Stomach (tissue), 8 donors: ENCODE measurements at regions not wholly inside any gene's neighbourhood (a gene's known extent, or its start where the extent isn't known, plus 50 kb on each side); places are given as distances from the start of the nearest gene placed in this dataset.

Source experiments
- DNase-seq, 2 donors: peaks; one replicate each; pipeline versions ENCODE4 v3.0.0 to v3.0.0-alpha.2; 2013 to 2019
- H3K27ac ChIP-seq, 5 donors: fragments of 200-600 bp in 4 of 5; sonication (generic) in 4 of 5; one replicate each; pipeline ENCODE4 v1.5.1; 2013 to 2019; ENCODE audit warnings: mild to moderate bottlenecking in 1 of 5, moderate library complexity in 1 of 5
- H3K27me3 ChIP-seq, 3 donors: fragments of 200-600 bp; sonication (generic); one replicate each; pipeline ENCODE4 v1.5.1; 2017 to 2019; ENCODE audit warnings: mixed run types in 1 of 3
- H3K36me3 ChIP-seq, 4 donors: fragments of 200-600 bp; sonication (generic); 1 replicate in 3 of 4; 2 replicates in 1 of 4; pipeline ENCODE4 v1.5.1; 2016 to 2019
- H3K4me1 ChIP-seq, 4 donors: fragments of 200-600 bp; sonication (generic); one replicate each; pipeline ENCODE4 v1.5.1; 2016 to 2019
- H3K4me3 ChIP-seq, 4 donors: fragments of 200-600 bp; sonication (generic) in 3 of 4; one replicate each; pipeline ENCODE4 v1.5.1; 2016 to 2019; ENCODE audit warnings: mild to moderate bottlenecking in 1 of 4
- H3K9me3 ChIP-seq, 4 donors: fragments of 200-600 bp; sonication (generic); one replicate each; pipeline ENCODE4 v1.5.1; 2016 to 2019
- CTCF ChIP-seq, 7 experiments: fragments of 450-650 bp in 4 of 7; fragments of 200-600 bp in 3 of 7; sonication (generic) in 3 of 7; IDR thresholded peaks; one replicate each; pipeline ENCODE4 v1.5.1; 2016 to 2019; ENCODE audit warnings: antibody characterized with exemption in 7 of 7, control low read depth in 2 of 7, mild to moderate bottlenecking in 1 of 7
- EP300 ChIP-seq: sonication (generic); formaldehyde crosslinking; IDR thresholded peaks from one replicate; pipeline ENCODE4 v1.6.1; 2017; ENCODE audit warnings: antibody characterized with exemption
- POLR2A ChIP-seq, 4 donors: fragments of 450-650 bp; IDR thresholded peaks; one replicate each; pipeline ENCODE4 v1.6.1; 2016; ENCODE audit warnings: antibody characterized with exemption in 4 of 4, control low read depth in 2 of 4, mild to moderate bottlenecking in 1 of 4, moderate library complexity in 1 of 4
- POLR2AphosphoS5 ChIP-seq, 3 donors: sonication (generic); formaldehyde crosslinking; IDR thresholded peaks; one replicate each; pipeline ENCODE4 v1.6.1; 2016; ENCODE audit warnings: antibody characterized with exemption in 3 of 3
- WGBS, 5 donors: extraction: QIAGEN DNeasy Blood & Tissue Kit in 3 of 5; methylation state at CpG; one replicate each; pipeline versions ENCODE4 v1.1.5 to v1.1.7; 2013 to 2018; 5-methylcytosine and 5-hydroxymethylcytosine counted together
- intact Hi-C: fragments of 100-400 bp; cut with DNase I; formaldehyde crosslinking; loops from one replicate; pipeline ENCODE4 v1.15.1; 2023; ENCODE audit warnings: low total_unique reads
- donor health status: healthy with polysubstance abuse.
- donor health status: Bipolar disorder and iron deficiency.
- donor health status: healthy.

- no peak overlapping the region for H3K27ac ChIP-seq
- H3K4me3 ChIP-seq: no peak overlapping the region
- H3K9me3 ChIP-seq: no peaks in the 10 kb centered on the region
- DNase-seq: no peak
- H3K27me3 ChIP-seq: no peaks in the 10 kb centered on the region
- no peaks in the 10 kb centered on the region for H3K4me1 ChIP-seq
- 77 to 88% (median 80%) methylated on average over 2 of the region's 2 CpGs for WGBS, 5 donors
- intact Hi-C loops: no loop called here
- TF ChIP-seq CTCF (IDR thresholded peaks at IDR 0.05) (no peak), POLR2A (IDR thresholded peaks at IDR 0.05) (no peak), EP300 (no peak), POLR2AphosphoS5 (IDR thresholded peaks at IDR 0.05) (no peak)
- H3K36me3 ChIP-seq: no peaks in the 10 kb centered on the region
These were observed 1267.6 kb upstream of the PIK3C3 start for GRCh38 chr18:40687399-40687798.

- Histone ChIP-seq H3K27me3 (no peaks in the 10 kb centered on the region), H3K36me3 (no peaks in the 10 kb centered on the region), H3K4me3 (no peak overlapping the region), H3K9me3 (no peaks in the 10 kb centered on the region), H3K27ac (no peak overlapping the region), H3K4me1 (no peaks in the 10 kb centered on the region)
- TF ChIP-seq POLR2AphosphoS5 (IDR thresholded peaks at IDR 0.05) (no peak), CTCF (IDR thresholded peaks at IDR 0.05) (no peak)
- WGBS, 5 donors: 51 to 71% (median 59%) methylated on average over 3 of the region's 3 CpGs
- DNase-seq: no peak
- intact Hi-C loops: no loop called here
These were observed 1268.2 kb upstream of the PIK3C3 start for GRCh38 chr18:40686836-40687235.

GRCh38 chr18:40685219-40685618, 1269.8 kb upstream of the PIK3C3 start:
- no peak for DNase-seq

GRCh38 chr18:40678318-40678717, 1276.7 kb upstream of the PIK3C3 start:
- Histone ChIP-seq H3K4me3 (no peak overlapping the region), H3K27me3 (no peaks in the 10 kb centered on the region), H3K4me1 (no peaks in the 10 kb centered on the region), H3K9me3 (no peaks in the 10 kb centered on the region), H3K36me3 (no peaks in the 10 kb centered on the region), H3K27ac (no peak overlapping the region)
- no peak for DNase-seq
- TF ChIP-seq POLR2AphosphoS5 (IDR thresholded peaks at IDR 0.05) (no peak), EP300 (no peak), POLR2A (IDR thresholded peaks at IDR 0.05) (no peak), CTCF (IDR thresholded peaks at IDR 0.05) (no peak)
- 85 to 91% (median 88%) methylated on average over 2 of the region's 2 CpGs for WGBS, 5 donors
- intact Hi-C loops: no loop called here

More at GRCh38 chr18:40685219-40685618, 1269.8 kb upstream of the PIK3C3 start:
- no peak for TF ChIP-seq POLR2AphosphoS5 (IDR thresholded peaks at IDR 0.05)
- TF ChIP-seq POLR2A (IDR thresholded peaks at IDR 0.05): no peak
- TF ChIP-seq EP300: no peak
- no peak for TF ChIP-seq CTCF (IDR thresholded peaks at IDR 0.05)
- H3K9me3 ChIP-seq: no peaks in the 10 kb centered on the region
- no peaks in the 10 kb centered on the region for H3K27me3 ChIP-seq
- intact Hi-C loops: no loop called here
- H3K36me3 ChIP-seq: no peaks in the 10 kb centered on the region
- WGBS, 5 donors: 59 to 85% (median 72%) methylated on average over 2 of the region's 2 CpGs
- no peak overlapping the region for H3K4me3 ChIP-seq
- no peaks in the 10 kb centered on the region for H3K4me1 ChIP-seq
- H3K27ac ChIP-seq: no peak overlapping the region
